GM12865 (cell line): ENCODE measurements at regions not wholly inside any gene's neighbourhood (a gene's known extent, or its start where the extent isn't known, plus 50 kb on each side); places are given as distances from the start of the nearest gene placed in this dataset.

ENCODE experiments used
- DNase-seq: peaks from one replicate; pipeline ENCODE4 v3.0.0; 2010; ENCODE audit warnings: low read depth
- H3K4me3 ChIP-seq: 2 replicates; pipeline ENCODE4 v1.5.1; 2011; ENCODE audit warnings: mild to moderate bottlenecking, low read depth, low read length, control low read depth
- TF ChIP-seq, protein P1 (sequence below): IDR thresholded peaks from 2 replicates; pipeline ENCODE4 v1.5.1; 2011; ENCODE audit warnings: low read length, control low read depth, low read depth, inconsistent platforms; ENCODE audit not compliant: insufficient read depth; ENCODE audit errors: missing control alignments

- TF ChIP-seq, protein P1, sequence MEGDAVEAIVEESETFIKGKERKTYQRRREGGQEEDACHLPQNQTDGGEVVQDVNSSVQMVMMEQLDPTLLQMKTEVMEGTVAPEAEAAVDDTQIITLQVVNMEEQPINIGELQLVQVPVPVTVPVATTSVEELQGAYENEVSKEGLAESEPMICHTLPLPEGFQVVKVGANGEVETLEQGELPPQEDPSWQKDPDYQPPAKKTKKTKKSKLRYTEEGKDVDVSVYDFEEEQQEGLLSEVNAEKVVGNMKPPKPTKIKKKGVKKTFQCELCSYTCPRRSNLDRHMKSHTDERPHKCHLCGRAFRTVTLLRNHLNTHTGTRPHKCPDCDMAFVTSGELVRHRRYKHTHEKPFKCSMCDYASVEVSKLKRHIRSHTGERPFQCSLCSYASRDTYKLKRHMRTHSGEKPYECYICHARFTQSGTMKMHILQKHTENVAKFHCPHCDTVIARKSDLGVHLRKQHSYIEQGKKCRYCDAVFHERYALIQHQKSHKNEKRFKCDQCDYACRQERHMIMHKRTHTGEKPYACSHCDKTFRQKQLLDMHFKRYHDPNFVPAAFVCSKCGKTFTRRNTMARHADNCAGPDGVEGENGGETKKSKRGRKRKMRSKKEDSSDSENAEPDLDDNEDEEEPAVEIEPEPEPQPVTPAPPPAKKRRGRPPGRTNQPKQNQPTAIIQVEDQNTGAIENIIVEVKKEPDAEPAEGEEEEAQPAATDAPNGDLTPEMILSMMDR: no peak
- no peak overlapping the region for H3K4me3 ChIP-seq
- DNase-seq: no peak
Measured at GRCh38 chr7:1321411-1322239, 89.0 kb downstream of the UNCX start.

- TF ChIP-seq, protein P1: no peak
- DNase-seq: no peak
- no peak overlapping the region for H3K4me3 ChIP-seq
Measured at GRCh38 chr7:1322240-1323110, 89.8 kb downstream of the UNCX start.

DNA sequence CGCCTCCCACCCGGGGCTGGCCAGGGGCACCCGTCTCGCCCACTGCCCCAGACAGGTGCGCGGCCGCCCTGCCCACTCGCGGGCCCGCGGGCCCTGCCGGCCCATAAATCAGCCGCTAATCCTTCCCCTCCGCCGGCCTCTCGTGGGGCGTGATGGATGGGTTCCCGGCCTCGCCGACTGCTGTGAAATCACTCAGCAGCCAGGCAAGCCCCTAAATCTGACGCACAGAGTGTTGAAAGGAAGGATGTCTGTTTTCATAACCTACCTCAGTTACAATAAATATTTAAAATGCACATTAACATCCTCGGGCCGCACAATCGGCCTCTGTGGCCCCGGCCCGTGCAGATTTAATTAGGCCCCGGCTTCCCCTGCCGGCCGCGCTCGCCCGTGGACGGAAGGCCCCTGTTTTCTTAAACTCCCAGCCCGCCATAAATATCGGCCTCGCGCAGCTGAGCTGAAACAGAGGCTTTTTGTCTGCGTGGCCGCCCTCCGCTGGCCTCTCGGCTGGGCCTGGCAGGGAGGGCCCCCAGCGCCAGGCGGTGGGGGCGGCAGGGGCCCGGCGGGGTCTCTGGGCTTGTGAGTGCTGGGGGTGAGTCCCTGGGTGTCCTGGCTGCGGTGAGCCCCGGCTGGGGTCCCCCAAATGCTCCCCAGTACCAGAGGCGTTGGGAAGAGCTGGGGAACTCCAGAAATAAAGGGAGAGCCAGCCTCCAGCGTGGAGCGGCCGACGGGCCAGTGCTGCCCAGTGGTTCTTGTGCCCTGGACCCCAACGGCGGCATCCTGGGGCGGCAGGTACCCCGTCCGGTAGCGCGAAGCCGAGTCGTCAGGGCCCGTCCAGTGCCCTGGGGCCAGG lies 90.7 kb downstream of the UNCX start:
- TF ChIP-seq, protein P1: no peak
- DNase-seq: no peak
- H3K4me3 ChIP-seq: no peak overlapping the region

DNA sequence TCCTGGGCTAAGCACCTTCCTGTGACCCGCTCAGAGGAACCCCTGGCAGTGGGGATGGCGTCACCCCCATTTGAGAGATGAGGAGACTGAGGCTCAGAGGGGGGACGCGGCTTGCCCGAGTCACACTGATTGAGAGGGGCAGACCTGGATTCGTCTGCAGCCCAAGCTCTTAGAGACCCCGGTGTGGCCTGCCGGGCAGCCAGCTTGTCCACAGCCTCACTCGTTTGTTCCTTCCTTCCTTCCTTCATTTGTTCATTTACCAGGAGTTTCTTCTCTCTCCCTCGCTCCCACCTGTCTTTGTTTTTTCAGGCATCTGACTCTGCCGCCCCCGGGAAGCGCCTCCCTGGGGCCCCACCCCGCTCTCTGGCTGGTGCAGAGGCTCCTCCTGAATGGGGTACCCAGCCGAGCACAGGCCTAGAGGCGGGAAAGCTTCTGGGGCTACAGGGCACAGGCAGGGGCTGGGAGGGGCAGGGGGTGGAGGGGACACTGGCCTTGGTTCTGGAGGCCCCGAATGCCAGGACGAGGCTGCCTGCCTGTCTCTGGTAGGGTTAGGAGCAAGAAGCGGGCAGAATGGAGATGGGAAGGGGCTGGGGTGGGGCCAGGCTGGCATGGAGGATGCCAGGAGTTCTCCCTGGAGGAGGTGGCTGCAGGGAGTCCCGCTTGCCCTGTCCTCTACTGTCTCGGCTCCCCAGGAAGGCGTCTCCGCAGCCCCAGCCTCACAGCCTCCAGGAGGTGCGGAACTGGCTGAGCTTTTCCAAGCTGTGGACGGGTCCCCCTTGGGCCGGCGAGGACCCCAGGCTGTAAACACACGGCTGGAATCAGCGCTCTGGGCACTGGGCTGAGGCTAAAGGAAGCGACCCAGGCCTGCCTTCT lies 91.6 kb downstream of the UNCX start:
- TF ChIP-seq, protein P1: no peak
- no peak for DNase-seq

DNA sequence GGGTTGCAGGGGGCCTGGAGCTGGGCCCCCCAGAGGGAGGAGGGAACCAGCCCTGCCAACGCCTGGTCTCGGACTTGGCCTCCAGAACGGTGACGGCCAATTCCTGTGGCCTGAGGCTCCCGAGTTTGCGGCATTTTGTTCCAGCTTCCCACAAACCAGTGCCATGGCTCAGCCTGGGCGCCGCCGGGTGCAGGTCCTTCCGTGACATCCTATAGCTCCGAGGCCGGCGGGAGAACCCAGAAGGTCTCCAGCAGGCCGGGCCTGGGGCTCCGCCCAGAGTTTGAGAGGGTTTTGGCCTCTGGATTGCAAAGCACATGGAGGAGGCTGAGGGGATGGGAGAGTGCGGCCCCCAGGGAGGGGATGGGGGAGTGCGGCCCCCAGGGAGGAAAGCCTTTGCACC lies 92.6 kb downstream of the UNCX start:
- no peak overlapping the region for H3K4me3 ChIP-seq
- TF ChIP-seq, protein P1: no peak
- DNase-seq: no peak

More for the DNA sequence above, 91.6 kb downstream of the UNCX start:
- H3K4me3 ChIP-seq: no peak overlapping the region
